ENCODE measurements at regions not wholly inside any gene's neighbourhood (a gene's known extent, or its start where the extent isn't known, plus 50 kb on each side); places are given as distances from the start of the nearest gene placed in this dataset.
"Not testable (repeated sequence)": the region's sequence is repeated elsewhere in the genome, so short reads cannot be mapped to it uniquely, and the experiment has no call there.

DNA sequence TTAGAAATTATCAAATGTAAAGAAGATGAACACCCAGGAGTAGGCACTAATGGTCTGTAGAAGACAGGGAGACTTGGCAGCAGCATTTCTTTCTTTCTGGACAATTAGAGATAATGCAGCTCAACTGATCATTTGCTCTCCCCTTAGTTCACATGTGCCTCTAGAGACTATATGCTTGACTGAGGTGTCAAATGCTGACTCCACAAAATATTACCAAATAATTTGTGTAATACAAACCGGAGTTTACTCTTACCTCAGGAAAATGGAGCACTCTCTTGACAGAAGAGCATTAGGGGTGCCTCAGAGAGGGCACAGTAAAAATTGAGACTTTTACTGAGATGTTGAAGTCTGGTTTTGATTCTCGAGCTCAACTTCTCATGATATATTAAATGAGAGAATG, 131.8 kb downstream of the ATP6V1G3 start:
- no peak for DNase-seq

DNA sequence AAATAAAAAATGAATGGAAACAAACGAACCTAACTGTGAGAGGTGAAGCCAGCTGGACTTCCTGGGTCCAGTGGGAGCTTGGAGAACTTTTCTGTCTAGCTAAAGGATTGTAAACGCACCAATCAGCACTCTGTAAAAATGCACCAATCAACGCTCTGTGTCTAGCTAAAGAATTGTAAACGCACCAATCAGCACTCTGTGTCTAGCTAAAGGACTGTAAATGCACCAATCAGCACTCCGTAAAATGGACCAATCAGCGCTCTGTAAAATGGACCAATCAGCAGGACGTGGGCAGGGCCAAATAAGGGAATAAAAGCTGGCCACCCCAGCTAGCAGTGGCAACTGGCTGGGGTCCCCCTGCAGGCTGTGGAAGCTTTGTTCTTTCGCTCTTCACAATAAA, 135.8 kb downstream of the ATP6V1G3 start:
- not testable (repeated sequence) for DNase-seq

DNA sequence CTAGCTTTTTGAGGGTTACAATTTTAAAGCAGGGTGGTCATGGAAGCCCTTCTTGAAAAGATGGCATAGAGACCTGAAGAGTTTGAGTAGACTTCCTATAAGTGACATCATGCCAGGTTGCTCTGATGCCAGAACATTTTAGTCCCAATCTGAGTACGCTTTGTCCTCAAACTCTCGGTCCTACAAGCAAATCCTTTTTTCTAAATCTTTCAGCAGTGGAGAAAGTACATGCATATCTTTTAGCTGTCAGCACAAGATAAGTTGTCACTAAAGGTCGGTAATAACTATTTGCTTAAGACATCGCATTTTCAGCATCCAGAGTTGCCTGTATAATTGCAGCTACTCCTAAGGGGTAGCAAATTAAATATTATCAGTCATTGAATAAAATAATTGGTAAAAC, 140.4 kb downstream of the ATP6V1G3 start:
- DNase-seq = no peak

DNA sequence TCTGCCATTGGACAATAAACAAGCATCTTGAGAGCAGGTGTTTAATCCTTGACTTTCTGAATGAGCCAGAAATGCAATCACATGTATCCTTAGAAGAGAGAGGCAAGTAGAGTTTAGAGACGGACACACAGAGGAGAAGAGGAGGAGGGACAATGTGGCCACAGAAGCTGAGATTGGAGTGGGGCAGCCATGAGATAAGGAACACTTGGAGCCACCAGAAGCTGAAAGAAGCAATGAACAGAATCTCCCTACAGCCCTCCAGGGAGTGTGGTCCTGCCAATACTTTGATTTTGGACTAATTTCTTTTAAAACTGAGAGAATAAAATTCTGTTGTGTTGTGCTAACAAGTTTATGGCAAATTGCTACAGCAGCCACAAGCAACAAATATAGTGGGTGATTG, 141.0 kb downstream of the ATP6V1G3 start:
- no peak for DNase-seq

DNA sequence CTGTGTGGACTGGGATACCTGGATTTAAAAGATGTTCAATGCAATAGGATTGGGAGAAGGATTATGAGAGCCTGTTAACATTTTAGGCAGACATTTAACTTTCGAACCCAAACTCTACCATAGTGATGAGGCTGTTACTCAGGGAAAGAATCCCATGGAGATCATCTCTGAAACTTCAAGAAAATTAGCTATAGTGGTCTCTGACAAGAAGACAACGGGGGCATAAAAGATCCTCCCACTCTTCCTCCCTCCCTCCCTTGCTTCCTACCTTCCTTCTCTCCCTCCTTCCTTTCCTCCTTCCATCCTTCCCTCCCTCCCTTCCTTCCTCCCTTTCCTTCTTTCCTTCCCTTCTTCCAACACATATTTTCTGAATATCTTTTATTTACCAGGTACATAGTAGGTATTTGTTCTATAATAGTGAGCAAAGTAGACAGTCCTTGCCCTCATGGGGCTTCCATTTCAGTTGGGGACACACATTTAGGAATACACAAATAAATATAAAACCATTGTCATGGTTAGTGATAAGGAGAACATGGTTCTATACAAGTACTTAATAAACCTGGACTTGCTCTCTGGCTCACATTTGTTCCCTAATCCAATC, 143.2 kb downstream of the ATP6V1G3 start:
- DNase-seq = no peak

DNA sequence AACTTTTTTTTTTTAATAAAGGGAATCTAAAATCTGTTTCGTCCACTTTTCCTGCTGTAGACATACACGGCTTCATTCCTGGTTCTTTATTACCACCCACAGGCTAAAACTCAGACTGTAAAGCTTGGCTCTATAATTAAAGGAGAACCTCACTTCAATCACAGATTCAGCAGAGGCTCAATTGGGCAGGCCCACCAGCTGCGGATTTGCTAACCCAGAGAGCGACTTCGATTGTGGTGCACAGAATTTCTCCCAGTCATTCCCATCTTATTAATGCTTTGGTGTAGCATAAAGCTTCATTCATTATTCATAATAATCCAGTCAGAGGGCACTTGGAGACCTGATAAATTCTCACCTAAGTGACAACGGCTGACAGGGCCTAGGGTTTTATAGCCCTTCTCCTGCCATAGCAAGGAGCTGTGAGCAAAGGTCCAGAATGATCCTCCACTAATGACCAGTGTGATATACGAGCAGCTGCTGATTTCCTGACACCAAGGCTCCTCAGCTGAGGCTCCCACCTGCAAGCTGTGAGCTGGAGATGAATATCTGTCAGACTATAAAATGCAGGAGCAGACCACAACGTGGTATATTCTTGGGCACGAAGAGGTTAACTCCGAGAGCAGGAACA, 149.0 kb downstream of the ATP6V1G3 start:
- no peak for DNase-seq

DNA sequence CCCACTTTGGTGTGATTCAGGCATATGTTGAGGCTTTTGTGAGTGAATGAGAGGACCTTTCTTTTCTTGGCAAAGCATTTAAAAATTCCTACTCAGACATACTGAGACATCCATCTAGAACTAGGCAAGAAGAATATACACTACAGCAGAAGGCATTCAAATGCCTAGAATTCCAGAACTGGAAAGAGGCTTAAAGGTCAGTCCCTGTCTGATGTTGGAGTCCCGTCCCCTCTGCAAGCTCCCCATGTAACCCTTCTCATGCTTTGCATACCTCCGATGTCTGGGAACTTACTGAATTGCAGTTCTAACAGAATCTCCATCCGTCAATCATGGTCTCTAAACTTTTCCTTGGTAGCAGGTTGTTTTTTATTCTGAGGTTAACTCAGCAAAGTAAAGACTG, 152.9 kb downstream of the ATP6V1G3 start:
- no peak for DNase-seq

DNA sequence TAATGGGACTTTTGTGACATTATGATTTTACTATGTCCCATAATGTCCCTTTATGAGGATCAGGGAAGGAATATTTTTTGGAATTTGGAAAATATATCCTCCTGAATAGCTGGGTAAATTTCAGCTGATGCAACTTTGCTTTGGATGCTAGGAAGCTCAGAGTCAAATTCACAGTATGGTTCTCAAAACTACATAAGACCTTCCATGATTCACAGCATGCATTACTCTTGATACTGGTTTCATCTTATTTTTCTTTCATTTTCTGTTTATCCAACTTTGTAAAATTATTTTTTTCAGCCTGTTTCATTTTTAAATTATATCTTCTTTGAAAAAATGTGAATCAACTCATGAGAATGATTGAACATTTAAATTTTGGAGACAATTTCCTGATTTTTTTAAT, 160.2 kb downstream of the ATP6V1G3 start:
- DNase-seq = no peak

DNA sequence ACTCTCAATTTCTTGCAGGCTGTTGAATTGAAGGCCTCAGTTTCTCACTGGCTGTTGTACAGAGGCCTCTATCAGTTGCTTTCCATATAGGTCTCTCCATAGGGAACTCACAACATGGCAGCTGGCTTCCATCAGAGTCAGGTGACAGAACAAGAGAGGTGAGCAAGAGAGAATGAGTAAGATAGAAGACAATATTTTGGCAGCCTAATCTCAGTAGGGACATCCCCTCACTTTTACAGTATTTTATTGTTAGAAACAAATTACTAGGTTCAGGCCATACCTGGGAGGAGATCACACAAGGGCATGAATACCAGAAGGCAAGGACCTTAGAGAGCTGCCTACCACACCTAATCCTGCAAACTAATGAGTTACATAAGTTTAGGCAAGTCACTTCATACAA, 162.8 kb downstream of the ATP6V1G3 start:
- no peak for DNase-seq

DNA sequence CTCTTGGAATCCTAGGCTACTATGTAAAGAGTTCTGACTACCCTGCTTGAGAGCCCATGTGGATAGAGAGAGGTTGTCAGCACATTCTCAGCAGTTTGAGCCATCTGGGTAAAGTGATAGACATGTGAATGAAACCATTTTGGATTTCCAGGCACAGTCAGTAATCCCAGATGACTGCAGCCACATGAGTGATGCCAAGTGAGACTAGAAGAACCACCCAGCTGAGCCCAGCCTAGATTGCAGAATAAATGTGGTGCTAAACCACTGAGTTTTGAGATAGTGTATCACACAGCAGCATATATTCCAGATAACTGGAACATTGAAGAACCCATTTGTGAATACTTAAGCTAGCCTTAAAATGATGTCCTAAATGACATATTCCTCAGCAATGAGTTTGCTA, 166.2 kb downstream of the ATP6V1G3 start:
- no peak for DNase-seq

DNA sequence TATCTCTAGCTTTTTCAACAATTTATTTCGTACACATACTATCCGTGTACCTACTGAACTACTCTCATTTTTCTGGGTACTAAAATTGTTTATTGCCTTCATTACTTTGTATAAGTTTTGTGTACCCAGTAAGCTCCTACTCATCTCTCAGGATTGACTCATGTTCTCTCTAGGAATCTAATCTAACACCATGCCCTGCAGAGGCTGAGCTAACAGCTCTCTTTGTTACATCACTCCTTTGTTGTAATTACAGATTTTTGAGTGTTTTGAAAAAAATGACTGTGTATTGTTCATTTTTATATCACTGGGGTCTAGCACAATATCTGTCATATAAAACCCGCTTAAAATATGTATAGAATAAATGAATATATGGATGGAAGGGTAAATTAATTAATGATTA, 167.1 kb downstream of the ATP6V1G3 start:
- no peak for DNase-seq
